HCT116 (cell line): ENCODE measurements at regions not wholly inside any gene's neighbourhood (a gene's known extent, or its start where the extent isn't known, plus 50 kb on each side); places are given as distances from the start of the nearest gene placed in this dataset.

Source experiments
- ATAC-seq: fragments of 200-7000 bp; cut with Tn5 transposase; 2 replicates; pipeline ENCODE4 v1.9.1; 2020; ENCODE audit warnings: mild to moderate bottlenecking, moderate library complexity
- BruUV-seq: library from RNA; stranded (reverse); fragments of 400-500 nt; replicated peaks from 2 replicates; lab custom pipeline; 2021; lab: Mats Ljungman, UMichigan
- CTCF ChIA-PET: fragments of 300-600 bp; sonication (Branson Sonifier 250); formaldehyde crosslinking; loops from one replicate; lab custom pipeline; 2021; ENCODE audit warnings: antibody characterized with exemption; lab: Charles Lee
- POLR2A ChIA-PET: fragments of 300-600, 350-600 bp; sonication (Branson Sonifier 250); formaldehyde crosslinking; loops from one replicate; lab custom pipeline; 2021; ENCODE audit warnings: antibody characterized with exemption; lab: Charles Lee
- RAD21 ChIA-PET, 2 experiments: fragments of 300-600 bp; sonication (Branson Sonifier 250); formaldehyde crosslinking; loops; one replicate each; lab custom pipeline; 2023; ENCODE audit warnings: low total read pairs in 2 of 2; ENCODE audit not compliant: uncharacterized antibody in 2 of 2, unreplicated experiment in 2 of 2, low non-redundant PET in 1 of 2; lab: Charles Lee
- DNase-seq: peaks from one replicate; pipeline ENCODE4 v3.0.0-alpha.2; 2010; ENCODE audit warnings: low read depth, low spot score
- H2AFZ ChIP-seq: fragments of 200-600 bp; shearing (Covaris generic), sonication (generic); 2 replicates; pipeline ENCODE4 v1.6.1; 2017; ENCODE audit warnings: low read depth, mixed run types, mixed read lengths, antibody characterized with exemption, low read length; ENCODE audit not compliant: poor library complexity, severe bottlenecking
- H3K27ac ChIP-seq: 2 replicates; pipeline ENCODE4 v1.5.1; 2012; ENCODE audit warnings: low read depth, low read length
- H3K27me3 ChIP-seq: fragments of 200-600 bp; sonication (generic); 2 replicates; pipeline ENCODE4 v1.6.1; 2016; ENCODE audit warnings: mixed run types, low read length, mixed read lengths; ENCODE audit not compliant: insufficient read depth
- H3K36me3 ChIP-seq, 2 experiments: fragments of 200-500 bp in 1 of 2; fragments of 200-600 bp in 1 of 2; sonication (Bioruptor generic) in 1 of 2; sonication (generic) in 1 of 2; 2 replicates each; pipeline versions ENCODE4 v1.5.1 to v1.6.1; 2014 to 2016; ENCODE audit warnings: low read length in 2 of 2, inconsistent platforms in 1 of 2, mixed read lengths in 1 of 2, mixed run types in 1 of 2; ENCODE audit not compliant: insufficient read depth in 2 of 2, control insufficient read depth in 1 of 2
- H3K4me1 ChIP-seq, 2 experiments: fragments of 200-600 bp in 1 of 2; sonication (generic) in 1 of 2; 2 replicates each; pipeline versions ENCODE4 v1.5.1 to v1.6.1; 2012 to 2017; ENCODE audit warnings: low read length in 2 of 2, inconsistent platforms in 1 of 2, mild to moderate bottlenecking in 1 of 2, mixed read lengths in 1 of 2, mixed run types in 1 of 2, moderate library complexity in 1 of 2; ENCODE audit not compliant: insufficient read depth in 2 of 2, control insufficient read depth in 1 of 2
- H3K4me2 ChIP-seq: fragments of 200-600 bp; sonication (generic); 2 replicates; pipeline ENCODE4 v1.6.1; 2017; ENCODE audit warnings: mixed run types, low read length, mixed read lengths
- H3K4me3 ChIP-seq, 2 experiments: fragments of 200-600 bp in 1 of 2; sonication (generic) in 1 of 2; replicated peaks in 1 of 2; 2 replicates each; pipeline ENCODE4 v1.5.1; 2011 to 2016; ENCODE audit warnings: low read length in 2 of 2, control low read depth in 1 of 2, low read depth in 1 of 2, mild to moderate bottlenecking in 1 of 2, mixed read lengths in 1 of 2, mixed run types in 1 of 2
- H3K79me2 ChIP-seq: fragments of 200-600 bp; sonication (generic); 2 replicates; pipeline ENCODE4 v1.6.1; 2017; ENCODE audit warnings: mild to moderate bottlenecking, mixed run types, low read length, moderate library complexity, mixed read lengths; ENCODE audit not compliant: insufficient read depth
- H3K9ac ChIP-seq: fragments of 200-600 bp; sonication (generic); 2 replicates; pipeline ENCODE4 v1.6.1; 2016; ENCODE audit warnings: low read length, mixed read lengths
- H3K9me2 ChIP-seq: fragments of 200-600 bp; sonication (generic), shearing (Covaris generic); 2 replicates; pipeline ENCODE4 v1.6.1; 2017; ENCODE audit warnings: mixed run types, mild to moderate bottlenecking, moderate library complexity; ENCODE audit not compliant: insufficient read depth
- H3K9me3 ChIP-seq, 2 experiments: fragments of 200-500 bp in 1 of 2; fragments of 200-600 bp in 1 of 2; sonication (Bioruptor generic) in 1 of 2; sonication (generic) in 1 of 2; 2 replicates each; pipeline ENCODE4 v1.6.1; 2014 to 2017; ENCODE audit warnings: low read length in 2 of 2, mixed read lengths in 2 of 2, inconsistent platforms in 1 of 2, low read depth in 1 of 2, mild to moderate bottlenecking in 1 of 2, mixed run types in 1 of 2, moderate library complexity in 1 of 2; ENCODE audit not compliant: control insufficient read depth in 1 of 2, insufficient read depth in 1 of 2
- H4K20me1 ChIP-seq: fragments of 200-600 bp; sonication (generic), shearing (Covaris generic); 2 replicates; pipeline ENCODE4 v1.6.1; 2017; ENCODE audit warnings: mixed run types, mild to moderate bottlenecking, moderate library complexity; ENCODE audit not compliant: insufficient read depth
- ATF3 ChIP-seq: IDR thresholded peaks from 2 replicates; pipeline ENCODE4 v1.6.1; 2012
- CBX3 ChIP-seq: IDR thresholded peaks from 2 replicates; pipeline ENCODE4 v1.6.1; 2012; ENCODE audit warnings: low read depth
- CEBPB ChIP-seq: IDR thresholded peaks from 2 replicates; pipeline ENCODE4 v1.6.1; 2012; ENCODE audit warnings: low read depth
- CTCF ChIP-seq, 3 experiments: fragments of 200-600 bp in 1 of 3; sonication (generic) in 1 of 3; IDR thresholded peaks in 2 of 3; conservative IDR thresholded peaks in 1 of 3; 2 replicates each; pipeline ENCODE4 v1.5.1; 2012 to 2017; ENCODE audit warnings: low read depth in 2 of 3, low read length in 2 of 3, antibody characterized with exemption in 1 of 3, borderline replicate concordance in 1 of 3, control low read depth in 1 of 3, mild to moderate bottlenecking in 1 of 3, mixed read lengths in 1 of 3, mixed run types in 1 of 3, moderate library complexity in 1 of 3; ENCODE audit not compliant: insufficient read depth in 1 of 3
- EGR1 ChIP-seq: IDR thresholded peaks from 2 replicates; pipeline ENCODE4 v1.6.1; 2012; ENCODE audit warnings: low read depth
- ELF1 ChIP-seq: IDR thresholded peaks from 2 replicates; pipeline ENCODE4 v1.6.1; 2012; ENCODE audit warnings: low read depth, borderline replicate concordance
- EZH2 ChIP-seq: fragments of 200-600 bp; sonication (generic); IDR thresholded peaks from 2 replicates; pipeline ENCODE4 v1.6.1; 2017; ENCODE audit warnings: antibody characterized with exemption, mixed run types
- EZH2phosphoT487 ChIP-seq: fragments of 200-600 bp; IDR thresholded peaks from 2 replicates; pipeline ENCODE4 v1.6.1; 2018; ENCODE audit warnings: antibody characterized with exemption, borderline replicate concordance
- FOSL1 ChIP-seq: IDR thresholded peaks from 2 replicates; pipeline ENCODE4 v1.6.1; 2012; ENCODE audit warnings: low read depth
- POLR2A ChIP-seq: IDR thresholded peaks from 2 replicates; pipeline ENCODE4 v1.7.0; 2011; ENCODE audit warnings: borderline replicate concordance; ENCODE audit not compliant: insufficient read depth, insufficient read length; ENCODE audit errors: extremely low read depth
- RAD21 ChIP-seq: IDR thresholded peaks from 2 replicates; pipeline ENCODE4 v1.6.1; 2012; ENCODE audit warnings: low read depth, mild to moderate bottlenecking
- REST ChIP-seq: IDR thresholded peaks from 2 replicates; pipeline ENCODE4 v1.6.1; 2012; ENCODE audit warnings: low read depth
- SRF ChIP-seq: IDR thresholded peaks from 2 replicates; pipeline ENCODE4 v1.6.1; 2012; ENCODE audit warnings: low read depth
- TCF7L2 ChIP-seq: IDR thresholded peaks from 2 replicates; pipeline ENCODE4 v1.7.0; 2011; ENCODE audit warnings: borderline replicate concordance, inconsistent platforms; ENCODE audit not compliant: insufficient read depth, insufficient read length; ENCODE audit errors: extremely low read depth
- YY1 ChIP-seq: IDR thresholded peaks from 2 replicates; pipeline ENCODE4 v1.6.1; 2011; ENCODE audit warnings: low read length, low read depth, moderate library complexity, mild to moderate bottlenecking; ENCODE audit not compliant: insufficient replicate concordance; ENCODE audit errors: extremely low read depth
- ZBTB33 ChIP-seq: IDR thresholded peaks from 2 replicates; pipeline ENCODE4 v1.6.1; 2011; ENCODE audit warnings: mild to moderate bottlenecking, low read length, moderate library complexity; ENCODE audit not compliant: insufficient replicate concordance; ENCODE audit errors: extremely low read depth
- ZFX ChIP-seq: fragments of 450-650 bp; IDR thresholded peaks from 2 replicates; pipeline ENCODE4 v1.6.1; 2017
- ZNF274 ChIP-seq: fragments of 200-500 bp; sonication (Bioruptor generic); IDR thresholded peaks from 2 replicates; pipeline ENCODE4 v1.6.1; 2014; ENCODE audit warnings: mild to moderate bottlenecking, low read depth, low read length, inconsistent platforms
- intact Hi-C: fragments of 100-400 bp; cut with micrococcal nuclease; formaldehyde crosslinking; loops from 2 replicates; pipeline ENCODE4 v1.10.0; 2022

GRCh38 chr5:58197875-58198274 is 262.0 kb downstream of the PLK2 start:
- intact Hi-C loops, result loop anchor here (10.0 kb wide), 1 partner anchor 523 kb away; no protein-coding TSS in a partner anchor
- TF ChIP-seq SRF (no peak), EZH2phosphoT487 (no peak), ATF3 (no peak), POLR2A (no peak), RAD21 (no peak), TCF7L2 (no peak), CTCF (IDR thresholded peaks at IDR 0.05 in 2 of 3, conservative IDR thresholded peaks at IDR 0.05 in 1 of 3; ENCODE audit: borderline replicate concordance in 1 of 3, insufficient read depth in 1 of 3, low read depth in 2 of 3, low read length in 2 of 3) (no peak), EGR1 (no peak), EZH2 (no peak), ELF1 (no peak), ZFX (no peak), FOSL1 (no peak), ZBTB33 (no peak), YY1 (no peak), CBX3 (no peak), ZNF274 (no peak), REST (no peak), CEBPB (no peak)
- H4K20me1 ChIP-seq, result no peaks in the 10 kb centered on the region
- no peaks in the 10 kb centered on the region for H3K9me3 ChIP-seq
- H3K79me2 ChIP-seq, result no peaks in the 10 kb centered on the region
- ATAC-seq (no peak), DNase-seq (no peak)
- no peak overlapping the region for H2AFZ ChIP-seq
- no peaks in the 10 kb centered on the region for H3K36me3 ChIP-seq
- ChIA-PET CTCF (no interaction called here), POLR2A (no interaction called here), RAD21 (interaction anchor here in 1 of 2 experiments (0.7 kb wide), 1 partner anchor 765 kb away, joined by 3 read pairs; no protein-coding TSS in a partner anchor)
- no peaks in the 10 kb centered on the region for H3K27me3 ChIP-seq
- no peak overlapping the region for H3K9ac ChIP-seq
- H3K9me2 ChIP-seq, result no peaks in the 10 kb centered on the region
- no peak overlapping the region for H3K27ac ChIP-seq
- H3K4me2 ChIP-seq, result no peak overlapping the region
- H3K4me1 ChIP-seq, result no peaks in the 10 kb centered on the region
- BruUV-seq, result no TSS peak
- no peak overlapping the region for H3K4me3 ChIP-seq
